Spleen (tissue), 7 donors: ENCODE measurements at regions not wholly inside any gene's neighbourhood (a gene's known extent, or its start where the extent isn't known, plus 50 kb on each side); places are given as distances from the start of the nearest gene placed in this dataset.

ENCODE experiments used
- CTCF ChIP-seq, 11 experiments: fragments of 200-600 bp in 7 of 11; fragments of 450-650 bp in 4 of 11; sonication (generic) in 4 of 11; IDR thresholded peaks in 8 of 11; conservative IDR thresholded peaks in 3 of 11; 1 replicate in 7 of 11; 2 replicates in 4 of 11; pipeline versions ENCODE4 v1.4.0 to v1.8.0; 2016 to 2021; ENCODE audit warnings: antibody characterized with exemption in 11 of 11, inconsistent platforms in 4 of 11, mild to moderate bottlenecking in 1 of 11
- POLR2A ChIP-seq, 3 donors: fragments of 450-650 bp; IDR thresholded peaks; one replicate each; pipeline ENCODE4 v1.5.1; 2017; ENCODE audit warnings: antibody characterized with exemption in 3 of 3, mild to moderate bottlenecking in 1 of 3
- POLR2AphosphoS5 ChIP-seq, 3 donors: sonication (generic); formaldehyde crosslinking; IDR thresholded peaks; one replicate each; pipeline ENCODE4 v1.5.1; 2017; ENCODE audit warnings: antibody characterized with exemption in 3 of 3
- donor health status: DM: no; HTN: no; CAD: no; lungs with moderate emphysema.
- donor health status: DM: no; HTN: no; CAD: no.
- donor health status: DM: no; HTN: no; CAD: no.

DNA sequence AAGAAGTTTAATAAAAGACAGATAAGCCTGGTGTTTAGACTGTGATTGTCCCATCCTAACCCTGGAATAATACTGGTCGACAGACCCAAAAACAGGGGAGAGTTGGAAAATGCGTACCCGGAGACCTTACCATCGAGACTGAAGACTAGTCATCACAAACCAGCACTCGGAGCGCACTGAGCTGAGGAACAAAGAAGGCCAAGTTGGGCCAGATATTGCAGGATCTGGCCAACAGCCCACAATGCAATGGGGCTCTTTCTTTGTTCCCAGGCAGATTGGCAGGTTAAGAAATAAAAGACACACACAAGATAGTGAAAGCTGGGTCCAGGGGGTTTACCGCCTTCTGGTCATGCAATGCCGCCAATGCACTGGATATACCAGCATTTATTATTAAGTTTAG, 188.7 kb upstream of the RAI14 start:
- TF ChIP-seq CTCF (IDR thresholded peaks at IDR 0.05 in 8 of 11, conservative IDR thresholded peaks at IDR 0.05 in 3 of 11) (no peak), POLR2AphosphoS5 (IDR thresholded peaks at IDR 0.05) (no peak), POLR2A (IDR thresholded peaks at IDR 0.05) (no peak)
